Stimulated activated CD4-positive, alpha-beta T cell treated with anti-CD3 and anti-CD28 coated beads, Interleukin-4, amount 100 ng/mL, for 4 hours (primary cell): ENCODE measurements at regions not wholly inside any gene's neighbourhood (a gene's known extent, or its start where the extent isn't known, plus 50 kb on each side); places are given as distances from the start of the nearest gene placed in this dataset.
"Not testable (repeated sequence)": the region's sequence is repeated elsewhere in the genome, so short reads cannot be mapped to it uniquely, and the experiment has no call there.

Source experiments
- DNase-seq, 2 experiments: peaks; one replicate each; pipeline ENCODE4 v3.0.0-alpha.2; 2020

DNA sequence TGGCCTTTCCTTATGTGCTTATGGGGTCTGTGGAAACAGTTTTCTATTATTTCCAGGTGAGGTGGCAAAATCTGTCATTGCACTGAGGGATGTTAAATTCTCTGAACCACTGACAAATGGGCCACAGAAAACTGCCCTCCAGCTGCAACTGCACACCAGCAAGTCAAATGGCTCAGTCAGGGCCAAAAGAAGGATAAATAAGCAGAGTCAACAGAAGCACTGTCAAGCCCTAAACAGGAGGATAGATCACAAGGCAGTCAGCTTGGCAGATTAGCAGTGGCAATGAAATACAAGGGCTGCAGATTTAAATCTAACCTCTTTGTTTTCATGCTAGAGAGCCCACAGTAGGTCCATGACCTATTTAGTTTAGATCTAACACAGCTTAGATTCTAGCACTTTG is 435.6 kb downstream of the ETS1 start:
- no peak for DNase-seq

DNA sequence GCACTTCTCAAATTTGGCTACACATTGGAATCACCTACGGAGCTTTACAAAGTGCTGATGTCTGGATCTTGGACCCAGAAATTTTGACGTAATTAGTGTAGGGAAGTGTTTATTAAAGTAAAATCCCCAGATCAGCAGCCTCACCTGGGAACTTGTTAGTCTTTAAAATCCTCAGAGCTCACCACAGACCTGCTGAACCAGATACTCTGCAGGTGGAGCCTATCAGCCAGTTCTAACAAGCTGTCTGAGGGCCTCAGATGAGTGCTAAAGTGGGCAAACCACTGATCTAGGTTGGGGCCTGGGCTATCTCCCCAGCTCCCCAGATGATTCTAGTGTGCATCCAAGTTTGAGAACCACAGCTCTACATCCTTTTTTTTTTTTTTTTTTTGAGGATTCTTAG is 436.0 kb downstream of the ETS1 start:
- DNase-seq: no peak

GRCh38 chr11:128148208-128148607 is 439.1 kb downstream of the ETS1 start:
- DNase-seq: no peak

DNA sequence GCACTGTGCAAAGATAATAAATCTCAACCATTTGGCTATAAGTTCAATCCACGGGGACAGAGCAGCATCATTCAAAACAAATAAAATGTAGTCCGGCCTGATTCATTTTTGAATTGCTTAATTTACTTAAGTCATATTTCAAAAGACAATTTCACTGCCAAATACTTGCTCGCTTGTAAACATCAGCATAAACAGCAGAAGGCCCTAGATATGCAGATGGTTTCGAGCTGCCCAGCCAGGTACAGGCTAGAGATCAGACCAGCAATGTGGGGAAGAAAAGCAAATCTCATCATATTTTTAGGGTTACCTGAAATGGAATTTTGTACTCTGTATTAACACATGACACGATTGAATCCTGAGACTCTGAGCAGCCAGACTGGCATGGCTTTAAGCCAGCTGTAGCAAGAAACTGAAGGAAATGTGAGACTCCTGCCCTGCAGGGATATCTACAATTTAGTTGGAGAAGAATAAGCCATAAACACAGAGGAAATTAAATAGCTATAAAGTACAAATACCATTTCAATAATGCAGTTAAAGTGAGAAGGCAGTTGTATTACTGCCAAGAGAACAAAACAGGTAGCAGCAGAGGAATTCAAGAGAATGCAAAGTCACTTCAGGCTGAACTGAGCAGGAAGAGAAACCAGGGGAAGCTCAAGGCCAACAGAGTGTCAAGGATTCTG is 440.3 kb downstream of the ETS1 start:
- DNase-seq: no peak

- DNase-seq: not testable (repeated sequence)
These were observed 447.1 kb downstream of the ETS1 start for GRCh38 chr11:128140293-128140692.

DNA sequence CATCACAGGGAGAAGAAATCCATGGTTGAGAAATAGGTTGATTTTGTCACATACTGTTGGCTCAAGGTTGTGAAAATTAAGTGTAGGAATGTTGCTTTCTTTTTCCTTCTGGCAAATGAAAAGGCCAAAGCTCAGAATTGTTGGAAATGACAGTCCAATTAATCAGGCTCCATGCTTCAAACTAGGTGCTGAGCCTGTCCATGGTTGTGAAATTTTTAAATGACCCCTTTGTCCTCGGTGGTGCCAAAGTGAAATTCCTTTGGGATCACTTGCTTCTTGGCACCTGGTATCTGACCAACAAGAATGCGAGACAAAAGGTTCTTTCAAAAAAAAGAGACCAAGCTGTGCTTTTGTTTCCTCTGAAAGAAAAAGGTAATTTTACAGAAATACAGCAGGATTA is 451.9 kb downstream of the ETS1 start:
- DNase-seq: no peak

- no peak for DNase-seq
These were observed 453.9 kb downstream of the ETS1 start for GRCh38 chr11:128133501-128133900.

DNA sequence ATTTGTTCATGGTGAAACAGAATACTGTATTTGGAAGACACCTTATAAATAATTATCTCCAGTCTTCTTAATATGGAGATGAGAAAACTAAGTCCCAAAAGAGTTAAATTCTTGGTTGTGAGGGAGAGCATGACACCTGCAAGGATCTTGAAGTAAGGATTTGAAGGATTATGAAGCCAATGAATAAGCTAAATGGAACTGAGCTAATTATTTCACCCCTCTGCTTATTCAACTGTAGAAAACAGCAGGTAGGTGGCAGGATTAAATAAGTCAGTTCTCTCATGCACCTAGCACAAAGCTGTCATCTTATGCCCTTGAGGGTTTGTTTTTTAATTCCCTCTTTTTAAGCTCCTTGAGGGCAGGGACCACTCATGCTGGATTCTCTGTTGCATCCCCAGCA is 457.3 kb downstream of the ETS1 start:
- DNase-seq: no peak

- DNase-seq: no peak
These were observed 461.6 kb downstream of the ETS1 start for GRCh38 chr11:128125723-128126122.

GRCh38 chr11:128116885-128117284 is 470.5 kb downstream of the ETS1 start:
- no peak for DNase-seq

GRCh38 chr11:128116447-128116846 is 470.9 kb downstream of the ETS1 start:
- no peak for DNase-seq

- DNase-seq: no peak
These were observed 481.4 kb downstream of the ETS1 start for GRCh38 chr11:128105950-128106349.

GRCh38 chr11:128105511-128105910 is 481.8 kb downstream of the ETS1 start:
- no peak for DNase-seq

- DNase-seq: no peak
These were observed 484.0 kb downstream of the ETS1 start for GRCh38 chr11:128103278-128103873.

DNA sequence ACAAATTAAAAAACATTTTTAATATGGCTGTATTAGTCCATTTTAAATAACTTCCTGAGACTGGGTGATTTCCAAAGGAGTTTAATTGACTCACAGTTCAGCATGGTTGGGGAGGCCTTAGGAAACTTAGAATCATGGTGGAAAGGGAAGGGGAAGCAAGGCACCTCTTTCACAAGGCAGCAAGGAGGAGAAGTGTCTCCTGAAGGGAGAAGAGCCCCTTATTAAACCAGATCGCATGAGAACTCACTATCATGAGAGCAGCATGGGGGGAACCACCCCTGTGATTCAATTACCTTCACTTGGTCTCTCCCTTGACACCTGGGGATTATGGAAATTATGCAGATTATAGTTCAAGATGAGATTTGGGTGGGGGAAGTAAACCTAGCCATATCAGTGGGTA is 488.6 kb downstream of the ETS1 start:
- DNase-seq: no peak

DNA sequence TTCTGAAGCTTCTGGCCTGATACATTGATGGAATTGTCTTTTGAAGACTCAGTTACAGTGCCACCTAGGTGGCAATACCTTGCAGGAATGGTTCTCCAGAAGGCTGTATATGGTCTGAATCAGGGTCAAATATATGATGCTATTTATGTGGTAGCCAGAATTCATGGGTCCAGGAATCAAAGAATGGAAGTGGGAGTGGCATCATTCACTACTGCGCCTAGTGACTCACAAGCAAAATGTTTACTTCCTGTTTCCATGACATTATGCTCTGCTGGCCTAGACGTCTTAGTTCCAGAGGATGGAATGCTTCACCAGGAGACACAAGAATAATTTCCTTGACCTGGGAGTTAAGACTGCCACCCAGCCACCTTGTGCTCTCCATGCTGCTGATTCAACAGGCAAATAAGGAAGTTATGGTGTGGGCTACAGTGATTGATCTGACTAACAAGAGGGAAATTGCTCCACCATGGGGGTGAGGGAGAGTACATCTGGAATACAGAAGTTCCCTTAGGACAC is 491.8 kb downstream of the ETS1 start:
- no peak for DNase-seq

GRCh38 chr11:128093689-128094088 is 493.7 kb downstream of the ETS1 start:
- DNase-seq: no peak

GRCh38 chr11:128089962-128090361 is 497.4 kb downstream of the ETS1 start:
- DNase-seq: no peak

DNA sequence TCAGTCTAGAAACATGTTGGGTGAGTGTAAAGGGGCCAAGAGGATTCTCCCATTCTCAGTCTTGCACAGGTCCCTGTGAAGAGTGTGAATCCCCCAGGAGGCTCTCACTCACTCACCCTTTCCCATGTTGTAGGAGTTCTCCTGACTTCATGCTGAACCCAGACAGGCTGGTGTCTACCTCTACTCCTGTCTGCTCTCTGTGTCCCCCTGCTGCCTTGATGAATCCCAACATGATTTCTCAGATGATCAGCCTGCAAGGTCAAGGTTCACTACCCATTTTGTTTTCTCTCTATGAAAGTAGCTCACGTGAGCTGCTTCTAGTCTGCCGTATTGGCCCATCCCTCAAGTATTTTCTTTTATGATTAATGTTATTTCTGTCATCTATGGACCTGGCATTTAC is 500.6 kb downstream of the ETS1 start:
- no peak for DNase-seq

GRCh38 chr11:128085276-128085675 is 502.1 kb downstream of the ETS1 start:
- DNase-seq: no peak

GRCh38 chr11:128082574-128082973 is 504.8 kb downstream of the ETS1 start:
- no peak for DNase-seq

DNA sequence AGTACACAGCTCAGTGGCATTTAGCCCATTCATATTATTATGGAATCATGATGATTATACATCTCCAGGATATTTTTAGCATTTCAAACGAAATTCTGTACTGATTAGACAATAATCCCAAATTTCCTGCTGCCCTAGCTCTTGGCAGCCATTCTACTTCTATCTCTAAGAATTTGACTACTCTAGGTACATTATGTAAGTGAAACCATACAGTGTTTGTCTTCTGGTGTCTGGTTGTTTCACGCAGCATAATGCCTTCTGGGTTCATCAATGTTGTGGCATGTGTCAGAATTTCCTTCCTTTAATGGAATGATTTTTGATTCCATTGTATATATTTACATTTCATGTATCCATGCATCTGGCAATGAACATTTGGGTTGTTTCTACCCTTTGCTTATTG is 517.7 kb downstream of the ETS1 start:
- DNase-seq: no peak

GRCh38 chr11:128067780-128068179 is 519.6 kb downstream of the ETS1 start:
- no peak for DNase-seq

GRCh38 chr11:128066399-128066798 is 521.0 kb downstream of the ETS1 start:
- no peak for DNase-seq
